ENCODE measurements at regions not wholly inside any gene's neighbourhood (a gene's known extent, or its start where the extent isn't known, plus 50 kb on each side); places are given as distances from the start of the nearest gene placed in this dataset.
"Not testable (repeated sequence)": the region's sequence is repeated elsewhere in the genome, so short reads cannot be mapped to it uniquely, and the experiment has no call there.

- no peak for DNase-seq
Measured at GRCh38 chr7:4319280-4319679, 362.8 kb upstream of the FOXK1 start.

- no peak for DNase-seq
Measured at GRCh38 chr7:4325732-4326131, 356.4 kb upstream of the FOXK1 start.

GRCh38 chr7:4331711-4332110 lies 350.4 kb upstream of the FOXK1 start:
- DNase-seq = no peak

GRCh38 chr7:4338556-4338955 lies 343.5 kb upstream of the FOXK1 start:
- no peak for DNase-seq

- no peak for DNase-seq
Measured at GRCh38 chr7:4343272-4344247, 338.5 kb upstream of the FOXK1 start.

GRCh38 chr7:4345004-4345403 lies 337.1 kb upstream of the FOXK1 start:
- no peak for DNase-seq

GRCh38 chr7:4352069-4352468 lies 330.0 kb upstream of the FOXK1 start:
- no peak for DNase-seq

GRCh38 chr7:4361774-4362173 lies 320.3 kb upstream of the FOXK1 start:
- DNase-seq = no peak

- no peak for DNase-seq
Measured at GRCh38 chr7:4383584-4383983, 298.5 kb upstream of the FOXK1 start.

GRCh38 chr7:4386190-4386589 lies 295.9 kb upstream of the FOXK1 start:
- DNase-seq = peak; percentile 52

GRCh38 chr7:4391103-4391502 lies 291.0 kb upstream of the FOXK1 start:
- DNase-seq = not testable (repeated sequence)

GRCh38 chr7:4394736-4395135 lies 287.4 kb upstream of the FOXK1 start:
- DNase-seq = no peak

- no peak for DNase-seq
Measured at GRCh38 chr7:4399121-4399520, 283.0 kb upstream of the FOXK1 start.

GRCh38 chr7:4399596-4399995 lies 282.5 kb upstream of the FOXK1 start:
- no peak for DNase-seq

- DNase-seq = no peak
Measured at GRCh38 chr7:4406288-4407058, 275.6 kb upstream of the FOXK1 start.

- DNase-seq = no peak
Measured at GRCh38 chr7:4409946-4410345, 272.1 kb upstream of the FOXK1 start.

- DNase-seq = peak; percentile 50
Measured at GRCh38 chr7:4416396-4417056, 265.6 kb upstream of the FOXK1 start.

GRCh38 chr7:4428526-4428925 lies 253.6 kb upstream of the FOXK1 start:
- no peak for DNase-seq

- no peak for DNase-seq
Measured at GRCh38 chr7:4430227-4430626, 251.9 kb upstream of the FOXK1 start.

GRCh38 chr7:4434306-4434705 lies 247.8 kb upstream of the FOXK1 start:
- no peak for DNase-seq

- DNase-seq = no peak
Measured at GRCh38 chr7:4436361-4436895, 245.7 kb upstream of the FOXK1 start.

GRCh38 chr7:4436936-4437335 lies 245.2 kb upstream of the FOXK1 start:
- DNase-seq = no peak

GRCh38 chr7:4437916-4438315 lies 244.2 kb upstream of the FOXK1 start:
- DNase-seq = no peak
